Body of pancreas (tissue), 4 donors: ENCODE measurements at regions not wholly inside any gene's neighbourhood (a gene's known extent, or its start where the extent isn't known, plus 50 kb on each side); places are given as distances from the start of the nearest gene placed in this dataset.

Experiments used
- CTCF ChIP-seq, 7 experiments: fragments of 450-650 bp in 4 of 7; fragments of 200-600 bp in 3 of 7; sonication (generic) in 3 of 7; IDR thresholded peaks; one replicate each; pipeline ENCODE4 v1.5.1; 2016 to 2019; ENCODE audit warnings: antibody characterized with exemption in 7 of 7
- POLR2A ChIP-seq, 3 donors: fragments of 450-650 bp; IDR thresholded peaks; one replicate each; pipeline ENCODE4 v1.6.1; 2016; ENCODE audit warnings: antibody characterized with exemption in 3 of 3, mild to moderate bottlenecking in 2 of 3

GRCh38 chr12:58384196-58384595 lies 442.8 kb downstream of the ATP23 start:
- no peak for TF ChIP-seq POLR2A (IDR thresholded peaks at IDR 0.05)
- no peak for TF ChIP-seq CTCF (IDR thresholded peaks at IDR 0.05)
